ENCODE measurements at regions not wholly inside any gene's neighbourhood (a gene's known extent, or its start where the extent isn't known, plus 50 kb on each side); places are given as distances from the start of the nearest gene placed in this dataset.

- TF ChIP-seq ZNF503 (CRISPR knock-in tag; IDR thresholded peaks at IDR 0.05) (no peak; the same call in 1 of the 2 replicates), MNT (IDR thresholded peaks at IDR 0.05) (no peak), HINFP (CRISPR knock-in tag; IDR thresholded peaks at IDR 0.05; ENCODE audit: low read depth) (0 out of 2 replicates have a peak, but pooled peaks have one; percentile 26), ZNF780A (CRISPR knock-in tag; IDR thresholded peaks at IDR 0.05) (peak; percentile 59; the same call in 1 of the 2 replicates), ZNF430 (CRISPR knock-in tag; IDR thresholded peaks at IDR 0.05) (peak; percentile 48; the same call in 1 of the 2 replicates), FLYWCH1 (CRISPR knock-in tag; IDR thresholded peaks at IDR 0.05) (no peak), NFE2L2 (IDR thresholded peaks at IDR 0.05; ENCODE audit: low read length) (no peak), CEBPG (CRISPR knock-in tag; IDR thresholded peaks at IDR 0.05) (0 out of 2 replicates have a peak, but pooled peaks have one; percentile 5), POGZ (CRISPR knock-in tag; IDR thresholded peaks at IDR 0.05) (peak; percentile 9; the same call in 1 of the 2 replicates), NONO (IDR thresholded peaks at IDR 0.05) (no peak), NONO (CRISPR knock-in tag; conservative IDR thresholded peaks at IDR 0.05) (peak; percentile 70), ZNF33B (CRISPR knock-in tag; IDR thresholded peaks at IDR 0.05) (no peak), MAF1 (CRISPR knock-in tag; IDR thresholded peaks at IDR 0.05; ENCODE audit: borderline replicate concordance) (no peak), ZNF432 (CRISPR knock-in tag; IDR thresholded peaks at IDR 0.05; ENCODE audit: borderline replicate concordance) (no peak), ZBTB43 (CRISPR knock-in tag; conservative IDR thresholded peaks at IDR 0.05) (no peak), GABPB1 (CRISPR knock-in tag; IDR thresholded peaks at IDR 0.05) (peak; percentile 72; the same call in 1 of the 2 replicates), HIVEP1 (CRISPR knock-in tag; IDR thresholded peaks at IDR 0.05) (no peak), POLR2A (IDR thresholded peaks at IDR 0.05; ENCODE audit: insufficient read depth in 1 of 2, low read depth in 2 of 2, low read length in 2 of 2) (no peak), IKZF4 (CRISPR knock-in tag; IDR thresholded peaks at IDR 0.05; ENCODE audit: borderline replicate concordance, low read depth, not compliant biosample characterization) (no peak), ZNF772 (CRISPR knock-in tag; IDR thresholded peaks at IDR 0.05) (no peak), ZNF292 (CRISPR knock-in tag; IDR thresholded peaks at IDR 0.05; ENCODE audit: borderline replicate concordance, low read depth) (no peak), PHF21A (CRISPR knock-in tag; IDR thresholded peaks at IDR 0.05) (peak; percentile 49), PAX8 (CRISPR knock-in tag; IDR thresholded peaks at IDR 0.05; ENCODE audit: borderline replicate concordance) (0 out of 2 replicates have a peak, but pooled peaks have one; percentile 23)
Observed at GRCh38 chr2:64767670-64768468, 114.2 kb upstream of the SERTAD2 start (continued).

All from HepG2 (cell line).